ENCODE measurements at regions not wholly inside any gene's neighbourhood (a gene's known extent, or its start where the extent isn't known, plus 50 kb on each side); places are given as distances from the start of the nearest gene placed in this dataset.
A peak's percentile ranks its signal among the peaks of the same experiment; 100 is the strongest.

- DNase-seq (ENCODE audit: low spot score) = no peak
Measured at GRCh38 chr5:54769746-54770145, 215.6 kb downstream of the ESM1 start.

GRCh38 chr5:54769072-54769471 lies 216.3 kb downstream of the ESM1 start:
- no peak for DNase-seq (ENCODE audit: low spot score)

- DNase-seq (ENCODE audit: low spot score) = no peak
Measured at GRCh38 chr5:54766748-54767147, 218.6 kb downstream of the ESM1 start.

- DNase-seq (ENCODE audit: low spot score) = no peak
Measured at GRCh38 chr5:54765165-54766028, 220.0 kb downstream of the ESM1 start.

- no peak for DNase-seq (ENCODE audit: low spot score)
Measured at GRCh38 chr5:54764102-54765090, 221.0 kb downstream of the ESM1 start.

GRCh38 chr5:54761213-54761701 lies 224.1 kb downstream of the ESM1 start:
- DNase-seq (ENCODE audit: low spot score) = peak; percentile 42

GRCh38 chr5:54760182-54760935 lies 225.0 kb downstream of the ESM1 start:
- no peak for DNase-seq (ENCODE audit: low spot score)

GRCh38 chr5:54758038-54758437 lies 227.4 kb downstream of the ESM1 start:
- no peak for DNase-seq (ENCODE audit: low spot score)

- DNase-seq (ENCODE audit: low spot score) = no peak
Measured at GRCh38 chr5:54757541-54757940, 227.9 kb downstream of the ESM1 start.

GRCh38 chr5:54756796-54757402 lies 228.5 kb downstream of the ESM1 start:
- no peak for DNase-seq (ENCODE audit: low spot score)

- DNase-seq (ENCODE audit: low spot score) = no peak
Measured at GRCh38 chr5:54756301-54756700, 229.1 kb downstream of the ESM1 start.

GRCh38 chr5:54754878-54755277 lies 230.5 kb downstream of the ESM1 start:
- DNase-seq (ENCODE audit: low spot score) = no peak

GRCh38 chr5:54754420-54754819 lies 231.0 kb downstream of the ESM1 start:
- no peak for DNase-seq (ENCODE audit: low spot score)

- DNase-seq (ENCODE audit: low spot score) = no peak
Measured at GRCh38 chr5:54753753-54754152, 231.6 kb downstream of the ESM1 start.

GRCh38 chr5:54753034-54753433 lies 232.4 kb downstream of the ESM1 start:
- DNase-seq (ENCODE audit: low spot score) = peak; percentile 29

- DNase-seq (ENCODE audit: low spot score) = no peak
Measured at GRCh38 chr5:54748527-54748926, 231.0 kb downstream of the SNX18 start.

GRCh38 chr5:54746777-54747398 lies 229.3 kb downstream of the SNX18 start:
- no peak for DNase-seq (ENCODE audit: low spot score)

- no peak for DNase-seq (ENCODE audit: low spot score)
Measured at GRCh38 chr5:54746346-54746745, 228.8 kb downstream of the SNX18 start.

GRCh38 chr5:54745599-54745998 lies 228.0 kb downstream of the SNX18 start:
- no peak for DNase-seq (ENCODE audit: low spot score)

- DNase-seq (ENCODE audit: low spot score) = peak; percentile 71
Measured at GRCh38 chr5:54743997-54744788, 226.6 kb downstream of the SNX18 start.
